Fibroblast of skin of right quadriceps (primary cell): ENCODE measurements at regions not wholly inside any gene's neighbourhood (a gene's known extent, or its start where the extent isn't known, plus 50 kb on each side); places are given as distances from the start of the nearest gene placed in this dataset.

Experiments
- DNase-seq: peaks from one replicate; pipeline ENCODE4 v3.0.0-alpha.2; 2013

GRCh38 chr2:118496870-118497611 lies 350.4 kb downstream of the EN1 start:
- no peak for DNase-seq

DNA sequence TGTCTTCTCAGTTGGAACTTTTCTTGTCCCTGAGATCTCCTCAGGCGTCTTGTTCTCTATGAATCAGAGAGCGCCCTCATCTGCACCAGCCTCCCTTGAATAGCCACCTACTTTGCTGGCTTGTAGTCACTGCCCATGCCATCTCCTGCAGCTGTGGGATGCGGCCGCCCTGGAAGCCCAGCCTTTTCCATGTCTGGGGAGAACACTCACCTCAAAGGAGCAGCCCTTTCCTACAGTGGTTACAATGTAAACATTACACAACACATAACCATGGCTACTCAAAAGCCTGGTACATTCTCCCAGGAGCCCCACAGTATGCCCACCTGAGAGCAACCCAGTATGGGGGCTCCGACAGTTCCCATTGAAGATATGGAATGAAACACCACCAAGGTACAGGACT lies 351.0 kb downstream of the EN1 start:
- DNase-seq: no peak

GRCh38 chr2:118495290-118495689 lies 352.2 kb downstream of the EN1 start:
- DNase-seq: no peak

DNA sequence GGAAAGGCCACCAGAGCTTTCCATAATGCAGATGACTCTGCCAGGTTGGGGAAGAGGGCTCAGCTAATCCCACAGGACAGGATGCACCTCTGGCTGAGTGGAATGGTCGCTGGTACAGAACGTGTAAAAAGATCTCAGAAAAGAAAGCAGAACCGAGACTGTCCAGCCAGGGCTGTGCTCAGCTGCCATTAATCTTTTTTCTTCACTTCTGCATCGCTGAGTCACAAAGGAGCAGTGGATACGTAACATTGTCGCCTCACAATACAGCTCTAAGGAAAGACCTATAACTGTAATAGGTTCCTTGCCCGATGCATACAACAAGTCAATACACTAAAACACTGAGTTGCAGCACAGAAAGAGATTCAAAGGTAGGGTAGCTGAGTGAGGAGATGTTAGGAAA lies 354.2 kb downstream of the EN1 start:
- no peak for DNase-seq

- peak; percentile 31 for DNase-seq
Measured at GRCh38 chr2:118492335-118492734, 355.1 kb downstream of the EN1 start.

DNA sequence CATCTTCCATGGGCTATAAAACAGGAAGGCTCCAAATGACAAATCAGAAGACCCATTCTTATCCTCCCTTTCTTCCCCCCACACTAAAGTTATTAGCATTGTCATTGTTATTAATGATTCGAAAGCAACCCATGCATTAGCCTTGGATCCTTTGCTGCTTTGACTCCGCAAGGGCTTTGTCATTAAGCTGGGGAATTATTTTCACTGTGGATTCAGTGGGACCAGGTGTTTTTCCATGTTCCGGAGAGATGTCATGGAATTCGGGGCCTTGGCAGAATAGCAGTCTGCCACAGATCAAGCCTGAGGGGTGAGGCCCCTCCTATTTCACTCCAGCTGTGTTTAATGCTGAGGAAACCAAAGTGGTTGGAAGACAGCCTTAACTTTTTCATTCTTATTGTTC lies 357.1 kb downstream of the EN1 start:
- DNase-seq: no peak

DNA sequence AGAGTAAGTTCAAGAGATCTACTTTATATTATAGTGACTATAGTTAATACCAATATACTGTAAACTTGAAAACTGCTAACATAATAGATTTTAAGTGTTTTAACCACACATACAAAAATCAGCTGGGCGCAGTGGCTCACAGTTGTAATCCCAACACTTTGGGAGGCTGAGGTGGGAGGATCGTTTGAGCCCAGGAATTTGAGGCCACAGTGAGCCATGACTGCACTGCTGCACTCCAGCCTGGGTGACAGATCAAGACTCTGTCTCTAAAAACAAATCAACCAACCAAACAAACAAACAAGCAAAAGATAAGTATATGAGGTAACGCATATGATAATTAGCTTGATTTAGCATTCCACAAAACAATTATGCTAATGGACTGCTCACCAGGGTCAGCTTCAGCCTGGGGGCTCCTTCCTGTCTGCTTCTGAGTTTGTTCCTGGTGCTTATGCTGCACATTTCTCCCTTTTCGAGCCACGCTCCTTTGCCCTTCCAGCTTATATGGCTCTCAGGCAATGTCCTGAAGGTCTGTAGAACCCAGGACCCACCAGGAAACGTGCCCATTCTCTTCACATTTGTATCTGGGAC lies 357.6 kb downstream of the EN1 start:
- no peak for DNase-seq

- DNase-seq: no peak
Measured at GRCh38 chr2:118481299-118481698, 366.1 kb downstream of the EN1 start.

DNA sequence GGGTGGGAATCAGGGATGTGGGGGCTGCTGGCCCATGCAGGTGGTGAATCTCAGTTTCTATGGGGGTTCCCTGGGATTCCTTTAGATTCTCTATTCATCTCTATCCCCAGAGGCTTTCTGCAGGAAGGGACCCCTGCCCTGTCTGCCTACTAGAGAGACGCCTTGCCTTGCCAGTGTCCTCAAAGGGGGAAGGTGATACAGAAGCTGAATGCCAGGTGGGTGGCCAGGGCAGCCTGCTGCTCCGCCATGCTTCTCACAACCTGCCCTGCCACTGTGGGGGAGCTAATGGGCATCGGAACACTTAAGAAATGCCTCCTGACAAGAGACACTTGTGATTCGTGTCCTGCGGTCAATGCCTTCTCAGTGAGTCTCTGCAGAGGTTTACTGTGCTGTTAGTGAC lies 368.4 kb downstream of the EN1 start:
- no peak for DNase-seq

DNA sequence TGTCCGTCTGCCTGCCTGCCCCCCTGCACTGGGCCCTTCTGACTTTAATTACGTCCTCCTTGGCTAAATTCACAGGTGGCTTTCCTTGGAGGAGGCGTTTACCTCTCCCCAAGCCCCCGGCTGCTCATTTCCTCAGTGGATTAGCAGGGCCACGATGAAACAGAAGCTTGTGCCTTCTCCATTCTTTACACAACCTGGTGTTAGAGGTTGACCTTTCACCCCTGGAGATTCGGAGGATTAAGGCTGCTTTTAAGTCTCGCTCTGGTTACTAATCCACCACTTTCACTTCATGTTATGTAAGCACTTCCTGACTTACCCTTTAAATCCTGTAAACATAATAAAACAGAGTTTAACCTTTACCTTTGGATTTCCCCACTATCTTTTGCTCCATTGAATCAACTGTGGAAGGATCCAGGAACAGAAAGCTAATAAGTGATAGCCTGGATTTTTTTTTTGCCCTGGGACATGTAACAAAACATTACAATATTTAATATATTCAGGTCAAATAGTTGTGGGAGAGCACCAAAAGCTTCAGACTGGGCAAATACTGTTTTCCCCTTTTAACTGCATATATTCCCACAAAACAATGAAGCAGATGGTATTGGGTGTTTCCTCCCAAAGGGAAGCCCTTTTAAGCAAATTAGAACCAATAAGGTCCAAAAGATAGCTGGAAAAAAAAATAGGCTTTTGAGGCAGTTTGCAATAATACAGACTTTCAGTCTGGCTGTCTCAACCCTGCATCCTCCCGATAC lies 370.2 kb downstream of the EN1 start:
- no peak for DNase-seq

DNA sequence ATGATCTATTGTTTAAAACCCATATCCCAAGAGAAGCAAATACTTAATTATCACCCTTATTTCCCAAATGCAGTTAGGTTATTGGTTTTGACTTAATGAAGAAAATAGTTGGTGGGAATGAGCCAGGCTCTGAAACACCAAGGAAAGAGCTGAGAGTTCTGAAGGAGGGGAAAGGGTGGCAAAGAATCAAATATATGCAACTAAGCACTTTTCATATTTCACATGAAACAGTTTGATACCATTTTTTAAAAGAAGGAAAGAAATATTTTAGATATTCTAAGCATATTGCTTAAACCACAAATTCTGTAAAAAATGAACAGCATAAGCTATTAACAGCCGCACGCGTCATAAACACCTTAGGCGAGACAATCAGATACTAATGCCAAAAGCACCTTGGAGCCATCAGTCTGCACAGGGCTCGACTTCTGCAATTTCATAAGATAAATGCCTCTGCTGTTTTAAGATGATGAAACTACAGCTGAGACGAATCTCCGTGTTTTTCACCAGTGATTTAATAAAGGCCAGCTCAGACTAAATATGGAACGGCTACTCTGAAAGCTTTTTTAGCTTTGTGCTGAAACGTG lies 371.7 kb downstream of the EN1 start:
- DNase-seq: no peak

- no peak for DNase-seq
Measured at GRCh38 chr2:118474541-118474920, 372.9 kb downstream of the EN1 start.

DNA sequence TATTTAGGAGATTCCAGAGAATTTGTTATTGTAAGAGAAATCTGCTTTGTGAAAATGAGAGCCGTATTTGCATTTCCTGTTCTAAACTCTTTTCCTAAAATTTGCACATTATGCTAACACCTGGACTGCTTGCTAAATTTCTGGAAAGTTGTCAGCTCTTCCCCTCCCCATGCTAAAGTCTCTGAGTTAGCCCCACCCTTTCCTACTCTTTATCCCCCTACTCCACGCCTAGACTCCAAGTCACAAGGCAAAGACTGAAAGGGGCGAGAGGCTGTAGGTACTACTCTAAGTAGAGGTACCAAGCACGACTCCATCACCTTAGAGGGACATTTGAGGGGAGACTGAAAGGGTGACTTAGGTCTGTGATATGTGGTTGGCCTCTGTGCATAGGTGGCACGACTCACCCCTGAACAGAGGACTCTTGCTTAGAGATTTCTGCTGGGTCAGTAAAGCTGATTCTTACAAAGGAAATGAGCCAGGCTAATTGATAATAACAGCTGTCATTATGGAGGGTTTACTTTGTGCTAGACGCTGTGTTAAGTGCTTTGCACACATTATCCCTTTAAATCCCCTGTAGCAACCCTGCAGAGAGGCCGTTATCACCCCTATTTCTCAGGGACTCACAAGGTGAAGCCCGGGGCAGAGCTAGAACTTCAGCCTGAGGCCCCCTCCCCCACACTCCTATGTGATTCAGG lies 373.5 kb downstream of the EN1 start:
- DNase-seq: no peak

DNA sequence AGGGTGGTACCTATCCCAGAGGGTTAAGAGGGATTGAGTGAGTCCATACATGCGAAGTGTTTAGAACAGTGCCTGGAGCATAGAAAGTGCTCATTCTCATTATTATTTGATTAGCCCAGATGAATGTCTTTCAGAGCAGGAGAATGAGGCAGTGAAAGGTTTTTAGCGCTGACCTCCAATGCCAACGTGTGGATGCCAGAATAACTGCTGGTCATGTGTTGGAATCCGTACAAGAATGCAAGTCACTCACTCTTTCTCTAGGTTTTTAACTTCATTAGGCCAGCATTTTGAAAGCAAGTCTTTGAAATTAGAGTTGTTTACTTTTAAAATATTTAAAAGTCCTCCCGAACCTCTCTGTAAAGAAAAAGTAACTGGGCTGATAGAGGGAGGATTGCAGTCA lies 374.2 kb downstream of the EN1 start:
- no peak for DNase-seq

- DNase-seq: no peak
Measured at GRCh38 chr2:118470297-118470696, 377.2 kb downstream of the EN1 start.

GRCh38 chr2:118469103-118469502 lies 378.3 kb downstream of the EN1 start:
- DNase-seq: no peak

DNA sequence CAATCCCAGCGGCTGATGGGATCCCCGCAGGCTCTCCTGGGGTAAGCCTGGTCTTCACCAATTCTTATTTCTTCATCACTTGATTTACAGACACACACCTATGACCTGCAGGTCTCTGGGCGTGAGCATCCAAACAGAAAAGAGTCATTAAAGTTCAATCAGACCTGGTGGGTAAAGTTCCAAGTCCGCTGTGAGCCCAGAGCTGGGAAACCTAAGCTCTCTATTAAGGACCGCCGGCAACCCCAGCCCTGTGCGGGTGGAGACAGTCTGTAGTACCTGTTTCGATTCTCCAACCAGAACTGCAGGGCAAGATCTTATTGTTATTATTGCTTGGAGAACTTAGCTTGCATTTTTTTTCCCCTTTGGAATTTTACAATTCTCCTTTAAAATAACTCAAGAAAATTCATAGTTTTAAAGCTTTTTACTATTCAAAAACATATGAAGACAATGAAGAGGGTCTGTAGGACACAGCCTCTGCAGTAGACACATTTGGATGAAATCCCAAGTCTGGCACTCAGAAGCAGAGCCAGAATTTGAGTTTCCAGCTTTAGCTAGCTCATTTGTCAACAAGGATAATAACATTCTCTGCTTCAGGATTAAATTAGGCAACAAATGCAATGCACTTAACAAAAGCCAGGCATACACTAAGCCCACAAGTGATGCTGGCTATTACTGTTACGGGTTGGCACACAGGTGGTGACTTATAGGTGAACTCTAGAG lies 376.4 kb downstream of the INSIG2 start:
- no peak for DNase-seq

DNA sequence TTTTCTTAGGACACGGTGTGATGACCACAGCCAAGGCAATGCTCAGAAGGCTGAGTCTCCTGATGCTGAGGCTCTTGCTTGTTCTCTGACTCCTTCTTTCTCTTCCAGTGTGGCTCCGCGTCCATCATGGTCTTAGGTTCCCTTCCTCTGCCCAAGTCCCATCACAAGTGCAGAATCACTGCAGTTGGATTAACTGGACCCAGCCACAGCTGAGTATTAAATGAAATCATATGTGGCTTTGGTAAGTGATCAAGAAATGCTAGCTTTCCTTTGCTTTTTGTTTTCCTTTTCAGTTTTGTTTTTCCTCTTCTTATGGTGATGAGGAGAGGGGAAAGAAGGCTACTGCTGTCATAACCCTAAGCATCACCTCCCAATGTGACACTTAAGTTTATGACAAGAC lies 375.8 kb downstream of the INSIG2 start:
- DNase-seq: no peak

GRCh38 chr2:118460425-118460824 lies 372.2 kb downstream of the INSIG2 start:
- DNase-seq: no peak

GRCh38 chr2:118459426-118459825 lies 371.2 kb downstream of the INSIG2 start:
- DNase-seq: no peak

DNA sequence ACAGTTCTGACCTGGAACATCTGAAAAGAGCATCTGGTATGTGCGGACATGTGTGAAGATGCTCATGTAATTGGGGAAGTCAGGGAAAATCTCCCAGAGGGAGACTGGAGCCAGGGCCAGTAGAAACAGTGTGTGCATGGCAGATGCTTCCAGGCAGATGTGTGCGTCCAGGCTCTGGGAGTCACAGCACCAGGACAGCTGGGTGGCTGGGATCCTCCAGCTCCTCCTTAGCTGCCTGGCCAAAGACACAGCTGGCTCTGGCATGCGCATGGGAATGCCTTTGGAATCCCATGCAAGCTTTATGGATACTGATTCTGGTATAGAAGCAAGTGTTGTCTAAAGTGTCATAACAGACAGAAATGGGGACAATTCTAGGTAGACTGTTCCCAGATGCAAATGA lies 369.7 kb downstream of the INSIG2 start:
- DNase-seq: no peak

DNA sequence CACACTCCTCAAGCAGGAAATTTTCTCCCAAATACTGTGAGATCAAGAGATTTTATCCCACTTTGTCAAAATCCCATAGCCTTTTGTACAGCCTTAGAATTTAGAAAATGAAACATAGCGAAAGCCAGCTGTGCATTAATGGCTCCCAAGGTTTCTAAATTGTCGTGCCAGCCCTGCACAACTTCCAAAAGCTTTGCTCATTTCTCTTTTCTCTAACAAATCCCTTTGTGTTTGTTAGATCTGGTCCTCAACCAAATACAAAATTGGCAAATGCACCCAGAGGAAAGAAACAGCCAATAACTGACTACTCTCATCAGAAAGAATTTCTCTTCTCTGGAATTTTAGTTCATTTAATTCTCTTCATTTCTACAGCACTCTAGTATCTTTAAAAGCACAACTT lies 361.1 kb downstream of the INSIG2 start:
- no peak for DNase-seq

GRCh38 chr2:118443596-118443995 lies 355.3 kb downstream of the INSIG2 start:
- DNase-seq: peak; percentile 87
